Mucosa of gallbladder (tissue), 1 donor: ENCODE measurements at regions not wholly inside any gene's neighbourhood (a gene's known extent, or its start where the extent isn't known, plus 50 kb on each side); places are given as distances from the start of the nearest gene placed in this dataset.

ENCODE experiments used
- DNase-seq: peaks from one replicate; pipeline ENCODE4 v3.0.0-alpha.2; 2020; ENCODE audit warnings: low spot score
- donor health status: DM: no; HTN: no; CAD: no.

DNA sequence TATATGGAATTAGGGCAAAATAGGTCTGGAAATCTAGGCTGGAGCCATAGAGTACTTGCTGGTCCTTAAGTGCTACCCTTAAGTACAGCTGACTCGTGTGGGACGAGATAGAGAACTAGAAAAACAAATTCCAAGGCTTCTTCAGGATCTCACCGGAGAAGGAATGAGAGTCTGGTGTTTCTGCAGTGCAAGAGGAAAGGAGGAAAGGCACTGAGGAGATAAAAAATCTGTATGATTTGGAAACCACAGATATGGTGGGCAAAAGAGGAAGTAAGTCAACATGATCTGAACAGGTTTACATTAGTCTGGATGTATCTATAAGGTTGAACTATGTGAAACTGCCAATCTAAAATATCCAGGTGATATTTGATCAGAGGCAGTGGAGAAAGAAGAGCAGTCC is 134.4 kb upstream of the SOX5 start:
- DNase-seq: no peak

DNA sequence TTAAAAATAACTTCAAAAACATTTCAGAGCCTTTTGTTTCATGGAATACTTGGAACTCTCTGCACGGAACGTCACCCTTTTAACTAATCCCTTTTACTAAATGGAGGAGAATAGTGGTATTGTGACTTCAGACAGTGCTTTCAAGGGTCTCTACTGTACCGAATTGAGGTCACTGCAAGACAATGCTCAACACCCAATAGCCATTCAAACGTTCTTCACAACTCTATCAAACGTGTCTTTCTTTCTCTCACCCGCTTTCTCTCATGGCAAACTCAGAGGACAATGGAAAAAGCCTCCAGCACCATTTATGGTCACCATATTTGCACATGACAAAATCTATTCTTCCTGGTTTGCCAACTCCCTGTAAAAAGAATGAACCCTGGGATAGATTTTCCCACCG is 132.1 kb upstream of the SOX5 start:
- DNase-seq: no peak

GRCh38 chr12:24081092-24081529 is 131.6 kb upstream of the SOX5 start:
- no peak for DNase-seq

DNA sequence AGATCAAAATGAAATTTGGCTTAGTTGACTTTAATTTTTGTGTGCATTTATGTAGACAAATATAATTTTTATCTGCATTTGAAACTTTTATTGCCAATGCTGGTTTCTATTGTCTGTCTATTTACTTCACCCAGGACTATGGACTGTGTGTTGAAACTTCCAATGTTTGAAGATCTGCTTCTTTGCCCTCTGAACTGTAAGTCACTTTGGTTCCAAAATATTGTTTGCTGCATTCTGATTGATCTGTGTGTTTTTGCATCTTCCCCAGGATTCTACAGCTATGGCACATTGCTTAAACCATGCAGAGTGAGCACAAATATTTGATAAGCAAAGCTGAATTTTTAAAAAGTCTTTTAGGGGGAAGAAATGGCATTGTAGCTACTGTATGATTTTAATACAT is 131.0 kb upstream of the SOX5 start:
- no peak for DNase-seq

DNA sequence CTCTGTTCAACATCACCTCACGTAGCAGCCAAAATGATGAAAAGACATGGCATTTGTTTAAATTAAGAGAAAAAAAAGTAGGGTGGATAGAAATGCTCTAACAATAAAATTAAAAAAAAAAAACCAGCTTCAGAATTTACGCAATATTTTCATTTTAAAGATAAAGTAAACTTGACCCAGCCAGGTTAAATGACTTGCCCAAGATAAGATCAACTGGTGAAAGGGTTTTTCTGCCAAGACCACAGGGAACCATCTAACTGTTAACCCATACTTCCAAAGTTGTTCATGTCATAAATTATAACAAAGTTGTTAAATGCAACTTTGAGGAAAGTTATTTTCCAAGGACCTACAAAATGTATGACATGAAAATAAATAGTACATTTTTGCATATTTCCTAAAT is 129.6 kb upstream of the SOX5 start:
- no peak for DNase-seq

DNA sequence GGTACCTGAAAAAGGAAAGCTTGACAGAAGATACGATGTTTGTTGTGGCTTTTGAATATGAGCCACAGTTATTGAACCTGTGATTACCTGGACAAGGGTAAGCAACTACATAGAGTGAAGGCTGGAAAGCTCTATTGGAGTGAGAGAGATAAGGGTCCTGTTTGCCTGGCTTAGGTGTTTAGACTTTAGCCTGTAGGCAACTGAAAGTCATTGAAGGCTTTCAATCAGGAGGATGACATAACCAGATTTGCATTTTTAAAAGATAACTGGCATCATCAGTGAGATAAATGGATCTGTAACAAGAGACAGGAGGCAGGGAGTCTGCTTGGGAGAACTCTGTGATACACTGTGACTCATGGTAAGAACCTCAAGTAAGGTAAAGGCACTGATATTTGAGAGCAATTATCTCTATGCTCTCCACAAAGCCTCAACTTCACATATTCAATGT is 128.9 kb upstream of the SOX5 start:
- DNase-seq: no peak

GRCh38 chr12:24077161-24077560 is 127.7 kb upstream of the SOX5 start:
- no peak for DNase-seq

GRCh38 chr12:24075650-24076049 is 126.2 kb upstream of the SOX5 start:
- no peak for DNase-seq

DNA sequence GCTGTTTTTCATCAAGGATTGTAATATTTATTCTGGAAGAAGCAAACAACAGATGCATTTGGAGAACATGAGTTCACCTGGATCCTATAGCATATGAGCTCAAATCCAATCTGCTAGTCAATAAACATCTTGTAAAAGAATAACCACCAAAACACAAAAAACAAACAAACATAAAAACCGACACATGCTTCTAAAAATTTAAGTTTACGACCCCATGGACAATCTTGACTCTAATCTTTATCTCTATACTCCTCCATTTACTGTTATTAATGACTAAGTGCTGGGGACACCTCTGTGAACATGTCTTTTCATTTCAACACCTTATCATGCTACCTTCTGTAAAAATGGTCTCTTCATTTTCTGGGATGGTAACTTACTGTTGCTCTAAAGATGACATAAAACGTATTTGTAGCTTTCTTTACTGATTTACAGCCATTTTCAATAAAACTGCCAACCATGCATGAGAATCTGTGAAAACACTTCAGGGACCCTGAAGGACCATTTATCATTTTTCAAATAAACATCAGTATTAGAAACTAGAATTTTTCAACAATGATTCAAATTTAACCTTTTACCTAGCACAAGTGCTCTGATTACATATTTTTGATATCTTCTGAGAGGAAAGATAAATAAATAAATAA is 123.8 kb upstream of the SOX5 start:
- no peak for DNase-seq

DNA sequence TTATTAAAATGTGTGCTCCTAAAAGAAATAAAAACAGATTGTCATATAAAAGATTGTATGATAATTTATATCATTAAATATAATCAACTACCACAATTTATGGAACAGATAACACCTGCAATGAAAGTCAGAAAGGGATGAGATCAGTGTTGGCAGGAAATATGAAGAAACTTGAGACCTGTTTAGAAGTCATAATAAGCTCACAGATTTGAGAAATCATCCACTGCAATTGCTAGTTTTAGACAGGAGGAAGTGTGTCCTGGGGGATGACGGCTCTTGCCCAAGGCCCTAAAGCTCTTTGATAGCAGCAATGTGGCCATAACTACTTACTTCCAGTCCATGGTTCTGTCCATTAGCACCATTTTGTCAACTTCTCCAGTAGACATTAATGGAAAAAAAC is 122.8 kb upstream of the SOX5 start:
- no peak for DNase-seq

DNA sequence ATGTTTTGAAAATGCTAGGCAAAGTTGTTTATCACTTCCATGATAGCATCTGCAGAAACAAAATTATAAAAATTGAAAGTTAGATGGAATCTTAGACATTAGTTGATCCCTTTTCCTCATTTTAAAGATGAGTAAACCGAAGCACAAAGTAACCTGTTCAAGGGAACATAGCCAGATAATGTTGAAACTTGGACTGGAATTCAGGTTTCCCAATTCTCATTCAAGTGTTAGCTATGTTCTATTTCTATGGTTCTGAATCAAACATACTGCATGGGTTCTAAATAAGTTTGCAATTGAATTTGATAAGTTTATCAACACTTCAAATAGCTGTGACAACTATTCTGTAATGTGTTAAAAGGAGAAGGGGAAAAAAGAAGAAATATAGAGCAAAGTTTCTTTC is 122.4 kb upstream of the SOX5 start:
- DNase-seq: no peak

GRCh38 chr12:24069532-24070395 is 120.3 kb upstream of the SOX5 start:
- DNase-seq: peak; percentile 17

DNA sequence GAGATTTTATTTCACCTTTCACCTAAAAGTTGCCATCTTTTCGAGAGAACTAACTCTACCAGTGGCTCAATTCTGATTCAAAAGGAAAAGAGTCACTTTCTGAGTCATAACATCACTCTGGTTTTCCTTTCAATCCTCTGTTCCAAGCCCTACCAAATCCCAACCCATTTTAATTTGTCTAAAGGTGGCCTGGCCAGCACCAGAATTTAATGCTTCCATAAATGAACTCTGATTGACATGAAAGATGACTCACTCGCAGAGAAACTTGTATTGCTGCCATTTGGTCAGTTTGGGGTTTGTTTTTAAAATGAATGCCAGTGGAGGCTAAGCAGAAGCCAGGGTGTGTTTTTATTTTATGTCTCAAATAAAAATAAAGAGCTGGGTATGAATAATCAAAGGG is 117.4 kb upstream of the SOX5 start:
- no peak for DNase-seq

GRCh38 chr12:24066097-24066496 is 116.6 kb upstream of the SOX5 start:
- DNase-seq: no peak

- no peak for DNase-seq
Measured at GRCh38 chr12:24062642-24063245, 113.3 kb upstream of the SOX5 start.

DNA sequence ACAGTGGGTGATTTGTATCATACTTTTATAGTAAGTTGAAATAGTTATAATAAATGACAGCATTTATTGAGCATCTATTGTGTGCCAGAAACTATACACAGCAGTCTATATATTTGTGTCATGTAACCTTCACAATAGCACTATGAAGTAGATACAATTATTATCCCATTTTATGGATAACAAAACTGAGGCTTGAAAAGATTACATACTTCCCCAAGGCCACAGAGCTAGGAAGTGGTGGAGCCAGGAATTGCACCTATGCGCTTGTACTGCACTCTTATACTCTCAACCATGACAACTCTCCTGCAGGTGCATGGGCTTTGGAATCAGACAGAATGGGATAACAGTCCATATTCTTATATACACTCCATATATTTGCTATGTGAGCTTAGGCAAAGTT is 110.6 kb upstream of the SOX5 start:
- DNase-seq: no peak

DNA sequence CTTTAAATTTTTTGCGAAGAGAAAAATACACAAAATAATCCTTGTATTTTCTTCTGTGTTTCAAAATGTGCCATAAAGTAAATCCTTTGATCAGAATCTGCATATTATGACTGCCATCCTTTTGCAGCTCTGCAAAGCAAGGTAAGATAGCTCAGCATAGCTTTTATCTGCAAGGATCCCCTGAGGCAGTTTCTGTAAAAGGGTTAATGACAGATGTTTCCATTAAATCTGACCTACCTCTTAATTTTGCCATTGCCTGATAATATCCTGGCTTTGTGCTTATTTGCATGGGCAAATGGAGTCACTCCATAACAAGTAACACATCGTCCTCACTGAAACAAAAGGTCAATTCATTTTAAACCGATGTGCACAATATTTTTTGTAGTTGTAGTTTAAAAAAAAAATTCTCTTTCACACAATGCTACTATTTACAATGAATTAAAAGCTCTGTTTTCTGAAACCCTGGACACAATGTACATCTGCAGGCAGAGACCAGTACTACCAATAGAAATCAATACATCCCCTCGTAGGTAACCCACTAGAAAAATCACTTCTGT is 108.5 kb upstream of the SOX5 start:
- DNase-seq: no peak

GRCh38 chr12:24055747-24056146 is 106.3 kb upstream of the SOX5 start:
- DNase-seq: no peak

DNA sequence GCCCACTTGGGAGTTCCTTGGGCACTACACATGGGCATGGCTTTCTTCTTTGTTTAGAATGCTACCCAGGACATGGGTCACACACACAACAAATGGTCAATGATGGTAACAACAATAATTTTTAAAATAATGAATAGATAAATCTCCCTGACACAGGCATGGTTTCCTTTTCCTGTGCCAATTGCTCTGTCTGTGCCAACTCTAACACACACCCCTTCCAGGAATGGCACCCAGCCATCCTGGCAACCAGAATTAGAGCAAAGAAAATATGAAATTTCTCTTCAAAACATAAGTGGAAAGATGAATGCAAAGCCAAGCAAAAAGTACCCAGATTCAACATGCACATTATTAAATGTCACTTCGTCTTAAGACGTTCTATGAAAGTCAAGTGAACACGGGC is 104.9 kb upstream of the SOX5 start:
- peak; percentile 25 for DNase-seq

- no peak for DNase-seq
Measured at GRCh38 chr12:24049728-24050127, 100.3 kb upstream of the SOX5 start.

DNA sequence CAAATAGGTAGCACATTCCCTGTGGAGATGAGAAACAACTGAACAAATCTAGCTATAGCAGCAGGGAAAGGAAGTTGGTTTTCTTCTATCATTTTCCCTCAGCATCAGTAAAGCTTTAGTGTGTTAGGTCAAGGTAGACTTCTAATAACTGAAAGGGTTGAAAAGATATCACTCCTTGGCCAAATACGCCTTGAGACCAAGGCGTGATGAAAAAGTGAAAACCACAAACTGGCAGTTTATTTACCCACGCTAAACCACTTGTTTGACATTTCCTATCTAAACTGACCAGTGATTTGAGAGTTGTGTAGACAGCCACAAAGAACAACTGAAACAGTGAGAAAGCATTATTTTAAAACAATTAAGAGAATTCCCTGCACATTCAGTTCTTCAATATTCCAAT is 99.6 kb upstream of the SOX5 start:
- DNase-seq: no peak

GRCh38 chr12:24048446-24048845 is 99.0 kb upstream of the SOX5 start:
- no peak for DNase-seq

DNA sequence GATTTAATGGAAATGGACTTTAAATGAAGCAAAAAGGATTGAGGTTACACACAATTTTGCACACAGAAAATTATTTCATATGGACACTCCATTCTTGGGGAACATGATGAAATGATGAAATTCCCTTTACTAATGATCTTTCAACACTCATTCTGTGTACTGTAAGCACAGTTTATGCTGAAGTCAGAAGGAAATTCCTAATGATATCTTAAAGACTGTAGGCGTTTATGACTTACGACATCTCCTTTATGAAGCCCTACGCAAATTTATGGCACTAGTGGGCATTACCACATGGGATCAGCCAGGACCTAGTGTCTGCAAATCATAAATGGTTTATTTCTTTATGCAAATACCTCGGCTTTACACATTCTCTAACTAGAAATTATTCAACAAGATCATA is 97.9 kb upstream of the SOX5 start:
- DNase-seq: no peak
